GM13977 (cell line): ENCODE measurements at regions not wholly inside any gene's neighbourhood (a gene's known extent, or its start where the extent isn't known, plus 50 kb on each side); places are given as distances from the start of the nearest gene placed in this dataset.

ENCODE experiments used
- DNase-seq: peaks from one replicate; pipeline ENCODE4 v3.0.0; 2012; ENCODE audit warnings: low spot score
- in situ Hi-C: fragments of 300-500 bp; cut with MboI; formaldehyde crosslinking; loops from one replicate; pipeline ENCODE4 v1.12.0; 2022; ENCODE audit warnings: low sequenced_read_pairs, low pct_unique_long_range_greater_than_20kb, mixed read lengths, inconsistent platforms; ENCODE audit not compliant: unreplicated experiment
- TF ChIP-seq, protein P1 (sequence below): IDR thresholded peaks from 2 replicates; pipeline ENCODE4 v1.5.1; 2012; ENCODE audit warnings: mild to moderate bottlenecking, control low read depth; ENCODE audit not compliant: insufficient read depth; ENCODE audit errors: extremely low read depth, missing control alignments

DNA sequence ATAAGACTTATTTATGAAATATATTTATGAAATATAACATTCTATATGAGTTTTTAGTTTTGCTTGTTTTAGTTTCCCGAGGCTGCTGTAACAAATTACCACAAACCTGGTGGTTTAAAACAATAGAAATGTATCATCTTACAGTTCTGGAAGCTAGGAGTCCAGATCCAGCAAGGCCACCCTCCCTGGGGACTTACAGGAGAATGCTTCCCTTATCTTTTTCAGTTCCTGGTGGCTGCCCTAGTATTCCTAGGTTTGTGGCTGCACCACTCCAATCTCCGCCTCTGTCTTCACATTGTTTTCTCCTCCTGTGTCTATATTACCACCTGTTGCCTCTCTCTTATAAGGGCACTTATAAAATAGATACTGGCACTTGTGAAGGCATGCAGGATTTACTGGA, 877.8 kb downstream of the TUSC7 start:
- TF ChIP-seq, protein P1, sequence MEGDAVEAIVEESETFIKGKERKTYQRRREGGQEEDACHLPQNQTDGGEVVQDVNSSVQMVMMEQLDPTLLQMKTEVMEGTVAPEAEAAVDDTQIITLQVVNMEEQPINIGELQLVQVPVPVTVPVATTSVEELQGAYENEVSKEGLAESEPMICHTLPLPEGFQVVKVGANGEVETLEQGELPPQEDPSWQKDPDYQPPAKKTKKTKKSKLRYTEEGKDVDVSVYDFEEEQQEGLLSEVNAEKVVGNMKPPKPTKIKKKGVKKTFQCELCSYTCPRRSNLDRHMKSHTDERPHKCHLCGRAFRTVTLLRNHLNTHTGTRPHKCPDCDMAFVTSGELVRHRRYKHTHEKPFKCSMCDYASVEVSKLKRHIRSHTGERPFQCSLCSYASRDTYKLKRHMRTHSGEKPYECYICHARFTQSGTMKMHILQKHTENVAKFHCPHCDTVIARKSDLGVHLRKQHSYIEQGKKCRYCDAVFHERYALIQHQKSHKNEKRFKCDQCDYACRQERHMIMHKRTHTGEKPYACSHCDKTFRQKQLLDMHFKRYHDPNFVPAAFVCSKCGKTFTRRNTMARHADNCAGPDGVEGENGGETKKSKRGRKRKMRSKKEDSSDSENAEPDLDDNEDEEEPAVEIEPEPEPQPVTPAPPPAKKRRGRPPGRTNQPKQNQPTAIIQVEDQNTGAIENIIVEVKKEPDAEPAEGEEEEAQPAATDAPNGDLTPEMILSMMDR, result no peak
- DNase-seq, result no peak
- in situ Hi-C loops, result no loop called here

DNA sequence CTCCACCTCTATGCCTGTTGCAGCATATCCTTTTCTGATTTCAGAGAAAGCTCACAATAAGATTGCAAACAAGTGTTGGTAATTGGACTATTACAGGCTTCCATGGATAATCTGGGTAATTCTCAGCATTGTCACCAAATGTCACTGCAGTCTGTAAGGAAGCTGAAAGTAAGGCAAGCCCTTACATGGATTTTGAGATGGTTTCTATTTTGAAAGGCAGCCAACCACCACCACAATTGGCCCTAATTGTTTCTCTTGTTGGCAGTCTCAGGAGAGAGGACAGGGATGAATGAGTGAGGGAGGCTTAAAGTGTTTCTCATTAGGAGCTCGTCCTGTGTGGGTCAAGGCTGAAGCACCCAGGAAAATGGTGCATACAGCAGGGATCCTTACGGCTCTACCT, 879.9 kb downstream of the TUSC7 start:
- DNase-seq, result no peak
- in situ Hi-C loops, result no loop called here
- TF ChIP-seq, protein P1, result no peak

DNA sequence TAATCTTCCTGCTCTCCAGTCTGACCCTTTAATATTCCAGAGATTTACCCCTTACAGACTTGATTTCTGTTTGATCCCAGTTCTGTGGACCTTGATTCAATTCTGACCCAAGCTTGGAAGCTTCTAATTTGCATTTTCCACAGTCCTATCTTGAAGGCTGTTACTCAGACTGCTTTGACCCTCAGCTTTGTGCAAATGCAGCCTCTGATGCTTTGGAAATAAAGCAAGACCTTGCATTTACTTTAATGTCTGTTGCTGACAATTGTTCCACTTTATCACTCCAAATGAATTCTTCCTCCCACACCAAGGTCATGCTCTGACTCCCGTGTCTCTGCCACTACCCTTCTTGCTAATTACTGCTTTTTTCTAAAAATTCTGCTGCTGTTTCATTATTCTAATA, 886.0 kb downstream of the TUSC7 start:
- DNase-seq, result no peak

DNA sequence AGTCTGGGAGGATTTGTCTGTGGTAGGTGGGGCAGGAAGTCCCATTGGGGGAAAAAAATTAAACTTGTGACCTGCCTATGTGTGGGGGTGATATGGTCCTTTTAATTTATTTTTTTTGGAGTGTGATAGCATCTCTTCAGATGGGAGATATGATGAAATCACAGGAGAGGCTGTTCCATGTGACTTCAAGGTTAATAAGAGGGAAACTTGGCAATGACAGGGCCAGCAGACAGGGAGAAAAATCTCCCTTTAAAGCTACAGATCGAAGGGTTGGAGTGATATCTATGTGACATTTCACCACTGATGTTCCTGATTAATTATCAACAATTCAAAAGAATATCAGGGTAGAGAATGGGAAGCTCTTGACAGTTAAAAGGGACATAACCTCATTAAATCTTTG, 886.9 kb downstream of the TUSC7 start:
- no peak for DNase-seq
- TF ChIP-seq, protein P1, result no peak
- in situ Hi-C loops, result no loop called here

More for the DNA sequence above, 886.0 kb downstream of the TUSC7 start:
- TF ChIP-seq, protein P1, result no peak
- in situ Hi-C loops, result no loop called here

DNA sequence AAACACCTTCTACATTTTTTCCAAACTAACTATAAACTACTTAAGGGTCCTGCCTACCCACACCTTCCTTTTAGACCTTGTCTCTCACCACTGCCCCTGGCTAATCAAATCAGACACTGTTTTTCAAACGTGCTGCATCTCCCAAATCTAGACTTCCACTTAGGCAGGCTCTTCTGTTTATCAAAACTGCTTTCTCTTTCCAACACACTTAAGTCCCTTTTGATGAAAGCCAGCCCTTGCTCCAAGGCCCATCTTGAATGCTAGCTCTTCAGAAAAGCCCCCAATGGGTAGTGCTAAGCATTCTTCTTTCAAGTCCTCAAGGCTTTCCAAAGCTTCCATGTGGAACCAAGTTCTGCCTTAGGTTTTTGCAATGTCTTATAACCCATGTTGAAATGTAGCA, 888.3 kb downstream of the TUSC7 start:
- in situ Hi-C loops, result no loop called here
- TF ChIP-seq, protein P1, result no peak
- no peak for DNase-seq

DNA sequence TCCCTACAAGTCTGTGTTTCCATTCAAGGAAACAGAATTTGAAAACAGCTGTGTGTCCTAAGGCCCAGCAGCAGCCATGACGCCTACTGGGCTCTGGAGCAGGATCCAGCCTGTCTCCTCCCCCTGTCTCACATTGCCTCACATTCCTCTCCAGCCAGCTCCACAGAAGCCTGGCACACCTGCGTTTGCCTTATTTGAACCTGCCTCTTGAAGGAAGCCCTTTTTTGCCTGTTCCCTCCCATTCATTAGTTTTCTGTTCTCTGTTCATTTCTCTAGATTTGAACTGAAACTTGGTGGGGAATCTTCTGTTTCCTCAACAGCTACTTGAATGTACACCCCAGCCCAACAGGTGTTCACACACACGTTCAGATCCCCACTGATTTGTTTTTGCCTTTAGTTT, 890.5 kb downstream of the TUSC7 start:
- TF ChIP-seq, protein P1, result no peak
- in situ Hi-C loops, result no loop called here
- DNase-seq, result no peak

DNA sequence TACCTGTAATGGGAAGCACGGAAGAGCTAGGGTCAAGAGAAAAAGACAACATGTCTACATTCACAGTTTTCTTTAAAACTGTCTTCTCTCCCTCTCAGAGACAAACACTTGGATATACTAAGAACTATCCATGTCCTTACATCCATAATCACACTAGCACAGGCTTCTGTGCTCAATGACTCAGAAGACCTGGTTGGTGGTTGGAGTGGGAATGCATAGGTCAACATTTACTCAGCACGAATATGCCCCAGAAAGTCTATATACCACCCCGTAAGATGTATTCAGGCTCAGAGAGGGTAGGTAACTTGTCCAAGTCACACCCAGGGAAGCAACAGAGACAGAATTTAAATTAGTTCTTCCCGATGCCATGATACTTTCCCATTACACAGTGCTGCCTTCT, 891.1 kb downstream of the TUSC7 start:
- no peak for DNase-seq
- in situ Hi-C loops, result no loop called here
- TF ChIP-seq, protein P1, result no peak
